IMR-90 (cell line): ENCODE measurements at regions not wholly inside any gene's neighbourhood (a gene's known extent, or its start where the extent isn't known, plus 50 kb on each side); places are given as distances from the start of the nearest gene placed in this dataset.

Source experiments
- ATAC-seq: fragments of 200-7000 bp; cut with Tn5 transposase; 2 replicates; pipeline ENCODE4 v1.9.1; 2020; ENCODE audit warnings: low read depth, mild to moderate bottlenecking, moderate library complexity
- BruUV-seq: library from RNA; stranded (reverse); fragments of 400-500 nt; replicated peaks from 2 replicates; lab custom pipeline; 2021; lab: Mats Ljungman, UMichigan
- CTCF ChIA-PET: fragments of 300-600 bp; formaldehyde crosslinking; extraction: SDS; loops from one replicate; lab custom pipeline; 2021; ENCODE audit warnings: antibody characterized with exemption; lab: Yijun Ruan, JAX
- POLR2A ChIA-PET: fragments of 300-600 bp; sonication (Branson Sonifier 250); formaldehyde crosslinking; loops from one replicate; lab custom pipeline; 2022; ENCODE audit warnings: antibody characterized with exemption; ENCODE audit not compliant: unreplicated experiment; lab: Charles Lee
- DNase-seq: peaks from one replicate; pipeline ENCODE4 v3.0.0; 2013
- H2AFZ ChIP-seq: replicated peaks from 2 replicates; pipeline ENCODE3; 2013; ENCODE audit warnings: low read length, mild to moderate bottlenecking; ENCODE audit not compliant: poor library complexity
- H2AK5ac ChIP-seq: 2 replicates; pipeline ENCODE4 v1.6.1; 2013; ENCODE audit warnings: low read depth, low read length, inconsistent platforms
- H2AK9ac ChIP-seq: replicated peaks from 2 replicates; pipeline ENCODE3; 2013; ENCODE audit warnings: mild to moderate bottlenecking, low read depth, low read length, moderate library complexity; ENCODE audit not compliant: poor library complexity
- H2BK120ac ChIP-seq: 2 replicates; pipeline ENCODE4 v1.6.1; 2013; ENCODE audit warnings: low read depth, low read length, inconsistent platforms
- H2BK15ac ChIP-seq: 3 replicates; pipeline ENCODE4 v1.6.1; 2013; ENCODE audit warnings: low read depth, low read length, inconsistent platforms
- H2BK20ac ChIP-seq: 2 replicates; pipeline ENCODE4 v1.6.1; 2013; ENCODE audit warnings: low read depth, mild to moderate bottlenecking, inconsistent platforms, low read length, moderate library complexity
- H2BK5ac ChIP-seq: 2 replicates; pipeline ENCODE4 v1.6.1; 2013; ENCODE audit warnings: mild to moderate bottlenecking, low read depth, low read length, inconsistent platforms; ENCODE audit not compliant: poor library complexity, severe bottlenecking
- H3K14ac ChIP-seq: replicated peaks from 2 replicates; pipeline ENCODE4 v1.6.1; 2013; ENCODE audit warnings: low read depth, low read length, inconsistent platforms
- H3K18ac ChIP-seq: 2 replicates; pipeline ENCODE4 v1.6.1; 2013; ENCODE audit warnings: low read depth, low read length, control low read depth
- H3K23ac ChIP-seq: 2 replicates; pipeline ENCODE4 v1.6.1; 2013; ENCODE audit warnings: low read depth, low read length, inconsistent platforms
- H3K27ac ChIP-seq: 2 replicates; pipeline ENCODE4 v1.5.1; 2013; ENCODE audit warnings: mild to moderate bottlenecking, control low read depth, low read length; ENCODE audit not compliant: insufficient read depth
- H3K27me3 ChIP-seq: 2 replicates; pipeline ENCODE4 v1.6.1; 2013; ENCODE audit warnings: low read length; ENCODE audit not compliant: control insufficient read depth, insufficient read depth
- H3K36me3 ChIP-seq: 2 replicates; pipeline ENCODE4 v1.6.1; 2013; ENCODE audit warnings: low read length, mixed read lengths; ENCODE audit not compliant: control insufficient read depth, insufficient read depth
- H3K4ac ChIP-seq: 2 replicates; pipeline ENCODE4 v1.6.1; 2013; ENCODE audit warnings: low read depth, low read length, inconsistent platforms
- H3K4me1 ChIP-seq: 2 replicates; pipeline ENCODE4 v1.6.1; 2013; ENCODE audit warnings: low read length, mixed read lengths; ENCODE audit not compliant: control insufficient read depth, insufficient read depth
- H3K4me2 ChIP-seq: 2 replicates; pipeline ENCODE4 v1.6.1; 2013; ENCODE audit warnings: low read depth, mild to moderate bottlenecking, control low read depth, low read length, moderate library complexity
- H3K4me3 ChIP-seq: 2 replicates; pipeline ENCODE4 v1.5.1; 2013; ENCODE audit warnings: low read depth, mild to moderate bottlenecking, control low read depth, low read length, moderate library complexity; ENCODE audit not compliant: insufficient read depth
- H3K56ac ChIP-seq: 2 replicates; pipeline ENCODE4 v1.6.1; 2013; ENCODE audit warnings: low read length, inconsistent platforms; ENCODE audit not compliant: insufficient read depth; ENCODE audit errors: extremely low read depth
- H3K79me1 ChIP-seq, 2 experiments: 2 replicates each; pipeline ENCODE4 v1.6.1; 2013; ENCODE audit warnings: low read length in 2 of 2, inconsistent platforms in 1 of 2, low read depth in 1 of 2
- H3K9ac ChIP-seq: 2 replicates; pipeline ENCODE4 v1.6.1; 2013; ENCODE audit warnings: low read depth, low read length, control low read depth
- H3K9me1 ChIP-seq: 2 replicates; pipeline ENCODE4 v1.6.1; 2013; ENCODE audit warnings: low read length, inconsistent platforms; ENCODE audit not compliant: insufficient read depth
- H3K9me3 ChIP-seq: 2 replicates; pipeline ENCODE4 v1.6.1; 2013; ENCODE audit warnings: low read length; ENCODE audit not compliant: control insufficient read depth, insufficient read depth
- H4K20me1 ChIP-seq: 2 replicates; pipeline ENCODE4 v1.6.1; 2013; ENCODE audit warnings: low read length, inconsistent platforms; ENCODE audit not compliant: insufficient read depth
- H4K5ac ChIP-seq: 2 replicates; pipeline ENCODE4 v1.6.1; 2013; ENCODE audit warnings: mild to moderate bottlenecking, low read depth, low read length, control low read depth
- H4K8ac ChIP-seq, 2 experiments: 2 replicates each; pipeline ENCODE4 v1.6.1; 2013; ENCODE audit warnings: low read depth in 2 of 2, low read length in 2 of 2, control low read depth in 1 of 2, inconsistent platforms in 1 of 2
- H4K91ac ChIP-seq: 2 replicates; pipeline ENCODE4 v1.6.1; 2013; ENCODE audit warnings: low read depth, low read length, inconsistent platforms; ENCODE audit not compliant: insufficient read depth
- BHLHE40 ChIP-seq: fragments of 150-350 bp; IDR thresholded peaks from 2 replicates; pipeline ENCODE4 v1.6.1; 2016; ENCODE audit warnings: mild to moderate bottlenecking, low read depth, low read length
- CEBPB ChIP-seq: IDR thresholded peaks from 2 replicates; pipeline ENCODE4 v1.6.1; 2012; ENCODE audit warnings: low read depth, low read length, improper control_type of control experiment
- CHD1 ChIP-seq: IDR thresholded peaks from 2 replicates; pipeline ENCODE4 v1.6.1; 2012; ENCODE audit warnings: low read depth, low read length, improper control_type of control experiment
- FOS ChIP-seq: fragments of 150-350 bp; IDR thresholded peaks from 2 replicates; pipeline ENCODE4 v1.6.1; 2016; ENCODE audit warnings: low read depth, low read length
- MAZ ChIP-seq: IDR thresholded peaks from 2 replicates; pipeline ENCODE4 v1.6.1; 2012; ENCODE audit warnings: low read depth, mild to moderate bottlenecking, low read length, improper control_type of control experiment, moderate library complexity, borderline replicate concordance
- MXI1 ChIP-seq: IDR thresholded peaks from 2 replicates; pipeline ENCODE4 v1.6.1; 2012; ENCODE audit warnings: low read depth, mild to moderate bottlenecking, low read length, moderate library complexity, borderline replicate concordance
- NFE2L2 ChIP-seq: fragments of 150-350 bp; IDR thresholded peaks from 2 replicates; pipeline ENCODE4 v1.6.1; 2016; ENCODE audit warnings: low read depth, mild to moderate bottlenecking, low read length
- POLR2A ChIP-seq: IDR thresholded peaks from 2 replicates; pipeline ENCODE4 v1.6.1; 2012; ENCODE audit warnings: mild to moderate bottlenecking, low read depth, low read length
- RAD21 ChIP-seq: IDR thresholded peaks from 2 replicates; pipeline ENCODE4 v1.6.1; 2012; ENCODE audit warnings: low read length, improper control_type of control experiment
- RCOR1 ChIP-seq: IDR thresholded peaks from 2 replicates; pipeline ENCODE4 v1.6.1; 2012; ENCODE audit warnings: mild to moderate bottlenecking, low read length, improper control_type of control experiment; ENCODE audit not compliant: insufficient replicate concordance
- RFX5 ChIP-seq: IDR thresholded peaks from 2 replicates; pipeline ENCODE4 v1.8.0; 2012; ENCODE audit warnings: low read depth, mild to moderate bottlenecking, low read length, moderate library complexity
- WGBS, 2 experiments: methylation state at CpG; one replicate each; pipeline versions ENCODE4 v1.1.5 to v1.1.7; 2013; ENCODE audit warnings: missing lambda C conversion rate in 2 of 2; ENCODE audit not compliant: insufficient read length in 1 of 2; ENCODE audit errors: extremely low coverage in 2 of 2; 5-methylcytosine and 5-hydroxymethylcytosine counted together
- dilution Hi-C: fragments of 300-500 bp; cut with HindIII; formaldehyde crosslinking; loops from one replicate; pipeline ENCODE4 v1.14.3; 2018; ENCODE audit warnings: low sequenced_read_pairs; ENCODE audit not compliant: unreplicated experiment
- in situ Hi-C: fragments of 300-500 bp; cut with MboI; formaldehyde crosslinking; loops from 3 replicates; pipeline ENCODE4 v1.14.3; 2019; ENCODE audit warnings: low sequenced_read_pairs, inconsistent platforms, mixed read lengths
- intact Hi-C: fragments of 100-400 bp; cut with micrococcal nuclease; formaldehyde crosslinking; loops from 2 replicates; pipeline ENCODE4 v1.10.0; 2022

DNA sequence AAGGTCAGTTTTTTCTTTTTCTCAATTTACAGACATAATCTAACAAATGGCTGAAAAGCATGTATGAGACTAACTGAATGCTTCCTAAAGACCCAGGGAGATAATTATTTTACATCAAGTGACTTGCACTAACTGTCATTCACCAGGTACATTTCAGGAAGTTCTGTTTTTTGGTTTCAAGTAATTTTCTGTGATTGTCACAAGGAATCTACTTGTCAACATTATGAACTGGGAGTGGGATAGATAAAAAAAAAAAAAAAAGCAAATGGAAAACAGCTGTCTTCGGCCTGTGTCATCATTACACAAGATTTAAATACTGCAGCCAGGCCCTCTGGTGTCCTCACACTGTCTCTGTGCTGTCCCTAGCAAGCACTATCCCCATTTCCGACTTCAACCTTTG lies 379.0 kb upstream of the HTR1E start:
- H3K27me3 ChIP-seq, result no peaks in the 10 kb centered on the region
- ATAC-seq (no peak), DNase-seq (no peak)
- no peak overlapping the region for H3K27ac ChIP-seq
- ChIA-PET POLR2A (no interaction called here), CTCF (no interaction called here)
- no peaks in the 10 kb centered on the region for H3K9me3 ChIP-seq
- no peaks in the 10 kb centered on the region for H3K79me1 ChIP-seq
- no peaks in the 10 kb centered on the region for H3K9me1 ChIP-seq
- H4K8ac ChIP-seq, result no peak overlapping the region
- no peak overlapping the region for H2BK5ac ChIP-seq
- H3K4ac ChIP-seq, result no peak overlapping the region
- no peak overlapping the region for H3K18ac ChIP-seq
- no peaks in the 10 kb centered on the region for H3K4me1 ChIP-seq
- H3K56ac ChIP-seq, result no peak overlapping the region
- H3K4me3 ChIP-seq, result no peak overlapping the region
- no peak overlapping the region for H2AK9ac ChIP-seq
- no TSS peak for BruUV-seq
- intact Hi-C loops, result no loop called here
- no peaks in the 10 kb centered on the region for H3K36me3 ChIP-seq
- H3K4me2 ChIP-seq, result no peak overlapping the region
- no CpG with 5 or more reads among the region's 2 CpGs for WGBS, 2 experiments
- H2BK120ac ChIP-seq, result no peak overlapping the region
- no peak overlapping the region for H2BK20ac ChIP-seq
- H3K9ac ChIP-seq, result no peak overlapping the region
- H2BK15ac ChIP-seq, result no peak overlapping the region
- no peak overlapping the region for H4K5ac ChIP-seq
- H2AK5ac ChIP-seq, result no peak overlapping the region
- H3K23ac ChIP-seq, result no peak overlapping the region
- no peak overlapping the region for H4K91ac ChIP-seq
- H3K14ac ChIP-seq, result no peak overlapping the region
- H2AFZ ChIP-seq, result no peak overlapping the region
- no peak for TF ChIP-seq RCOR1
- TF ChIP-seq FOS, result no peak
- TF ChIP-seq POLR2A, result no peak
- TF ChIP-seq MAZ, result no peak
- no peak for TF ChIP-seq RAD21
- TF ChIP-seq NFE2L2, result no peak
- TF ChIP-seq CHD1, result no peak
- TF ChIP-seq MXI1, result no peak
- no peak for TF ChIP-seq RFX5
- no peak for TF ChIP-seq CEBPB
- no peak for TF ChIP-seq BHLHE40
- dilution Hi-C loops, result no loop called here
- in situ Hi-C loops, result no loop called here
- H4K20me1 ChIP-seq, result no peaks in the 10 kb centered on the region
